H1 (cell line): ENCODE measurements at regions not wholly inside any gene's neighbourhood (a gene's known extent, or its start where the extent isn't known, plus 50 kb on each side); places are given as distances from the start of the nearest gene placed in this dataset.

Experiments used
- EZH2 ChIP-seq: fragments of 200-600 bp; sonication (generic); IDR thresholded peaks from 2 replicates; pipeline ENCODE4 v1.7.1; 2012; ENCODE audit warnings: low read depth, mild to moderate bottlenecking, moderate library complexity, low read length, inconsistent platforms; ENCODE audit not compliant: severe bottlenecking
- KDM1A ChIP-seq: fragments of 200-600, 300-600 bp; sonication (generic); IDR thresholded peaks from 2 replicates; pipeline ENCODE4 v1.7.1; 2016; ENCODE audit warnings: mild to moderate bottlenecking, low read length, borderline replicate concordance
- TF ChIP-seq, protein P1 (sequence below): IDR thresholded peaks from 2 replicates; pipeline ENCODE4 v1.6.1; 2011; ENCODE audit warnings: low read depth, mild to moderate bottlenecking, low read length; ENCODE audit not compliant: insufficient read depth

GRCh38 chr3:115204475-115204874 is 57.4 kb upstream of the ZBTB20 start (continued):
- TF ChIP-seq, protein P1, sequence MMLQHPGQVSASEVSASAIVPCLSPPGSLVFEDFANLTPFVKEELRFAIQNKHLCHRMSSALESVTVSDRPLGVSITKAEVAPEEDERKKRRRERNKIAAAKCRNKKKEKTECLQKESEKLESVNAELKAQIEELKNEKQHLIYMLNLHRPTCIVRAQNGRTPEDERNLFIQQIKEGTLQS = no peak
- TF ChIP-seq KDM1A = no peak
- no peak for TF ChIP-seq EZH2
